NCI-H1092 (cell line): ENCODE measurements at regions not wholly inside any gene's neighbourhood (a gene's known extent, or its start where the extent isn't known, plus 50 kb on each side); places are given as distances from the start of the nearest gene placed in this dataset.

Source experiments
- DNase-seq: peaks from one replicate; lab custom pipeline; 2025; lab: John Stamatoyannopoulos, UW

- DNase-seq = no peak
Measured at GRCh38 chr6:165820407-165820806, 157.4 kb upstream of the PDE10A start.

- DNase-seq = no peak
Measured at GRCh38 chr6:165819394-165819793, 156.4 kb upstream of the PDE10A start.

- no peak for DNase-seq
Measured at GRCh38 chr6:165818200-165818599, 155.2 kb upstream of the PDE10A start.

GRCh38 chr6:165817771-165818170 is 154.7 kb upstream of the PDE10A start:
- no peak for DNase-seq

DNA sequence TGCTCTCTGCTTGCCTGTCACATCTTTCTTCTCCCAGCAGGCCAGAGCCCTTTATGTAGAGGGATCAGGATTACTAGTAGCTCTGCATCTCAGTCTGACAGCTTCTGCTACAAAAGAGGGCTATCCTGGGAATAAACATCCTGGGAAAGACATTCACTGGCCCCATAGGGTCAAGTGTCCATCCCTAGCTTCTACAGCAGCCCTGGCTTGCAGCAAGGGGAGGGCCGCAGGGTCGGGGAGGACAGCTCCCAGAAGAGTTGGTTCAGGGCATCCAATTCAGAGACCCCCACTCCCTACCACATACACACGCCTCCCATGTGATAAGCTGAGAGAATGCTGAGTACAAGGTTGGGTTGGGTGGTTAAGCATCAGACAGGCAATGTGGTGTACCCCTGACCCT is 154.1 kb upstream of the PDE10A start:
- no peak for DNase-seq

DNA sequence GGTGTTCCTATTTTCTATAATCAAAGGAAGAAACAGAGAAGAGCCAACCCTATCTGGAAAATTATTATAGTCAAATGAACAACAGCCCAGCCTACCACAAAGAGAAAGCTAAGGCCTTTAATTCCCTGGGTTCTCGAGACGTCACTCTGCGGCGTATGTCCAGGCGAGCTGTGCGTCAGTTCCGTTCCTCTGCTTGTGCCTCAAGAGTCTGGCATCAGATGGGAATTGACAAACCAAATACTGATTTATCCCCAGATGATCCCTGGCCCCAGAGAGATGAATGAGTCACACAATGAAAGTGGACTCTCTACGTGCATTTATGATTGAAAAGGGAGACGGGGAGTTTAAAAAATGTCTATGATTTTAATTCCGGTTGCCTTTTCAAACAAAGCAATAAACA is 151.6 kb upstream of the PDE10A start:
- DNase-seq = no peak

DNA sequence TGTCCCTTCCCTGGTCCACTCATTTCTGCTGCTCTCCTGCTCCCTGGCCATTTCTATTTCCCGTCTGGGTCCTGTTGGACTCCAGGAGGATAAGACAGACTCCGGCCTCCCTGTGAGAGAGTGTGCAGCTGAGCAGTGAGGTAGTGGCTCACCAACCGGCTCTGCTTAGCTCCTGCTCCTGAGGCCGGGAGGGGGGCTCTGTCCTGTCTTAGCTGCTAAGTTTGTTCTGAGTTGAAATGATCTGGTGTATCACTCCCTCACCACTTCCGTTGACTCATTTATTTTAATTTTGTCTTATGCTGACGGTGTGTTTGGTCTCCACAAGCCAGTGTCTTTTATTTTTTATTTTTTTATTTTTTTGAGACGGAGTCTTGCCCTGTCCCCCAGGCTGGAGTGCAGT is 148.5 kb upstream of the PDE10A start:
- DNase-seq = no peak

DNA sequence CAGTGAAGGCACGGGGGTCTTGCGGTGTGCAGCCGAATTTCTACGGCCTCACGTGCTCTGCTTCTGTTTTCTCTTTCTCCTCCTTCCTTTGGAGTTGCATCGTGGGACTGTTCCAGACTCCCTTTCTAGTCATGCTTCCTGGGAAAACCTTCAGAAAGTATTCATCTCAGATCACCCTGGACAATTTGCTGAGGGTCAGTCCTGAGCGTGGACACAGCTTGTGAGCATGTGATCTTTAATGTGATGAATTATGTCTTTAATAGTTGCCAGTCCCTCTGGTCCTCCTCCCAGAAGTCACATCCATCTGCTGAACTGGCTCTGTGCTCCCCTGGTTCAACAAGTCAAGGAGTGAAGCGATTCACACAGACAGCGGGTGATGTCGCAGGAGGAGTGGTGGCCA is 145.0 kb upstream of the PDE10A start:
- DNase-seq = no peak

DNA sequence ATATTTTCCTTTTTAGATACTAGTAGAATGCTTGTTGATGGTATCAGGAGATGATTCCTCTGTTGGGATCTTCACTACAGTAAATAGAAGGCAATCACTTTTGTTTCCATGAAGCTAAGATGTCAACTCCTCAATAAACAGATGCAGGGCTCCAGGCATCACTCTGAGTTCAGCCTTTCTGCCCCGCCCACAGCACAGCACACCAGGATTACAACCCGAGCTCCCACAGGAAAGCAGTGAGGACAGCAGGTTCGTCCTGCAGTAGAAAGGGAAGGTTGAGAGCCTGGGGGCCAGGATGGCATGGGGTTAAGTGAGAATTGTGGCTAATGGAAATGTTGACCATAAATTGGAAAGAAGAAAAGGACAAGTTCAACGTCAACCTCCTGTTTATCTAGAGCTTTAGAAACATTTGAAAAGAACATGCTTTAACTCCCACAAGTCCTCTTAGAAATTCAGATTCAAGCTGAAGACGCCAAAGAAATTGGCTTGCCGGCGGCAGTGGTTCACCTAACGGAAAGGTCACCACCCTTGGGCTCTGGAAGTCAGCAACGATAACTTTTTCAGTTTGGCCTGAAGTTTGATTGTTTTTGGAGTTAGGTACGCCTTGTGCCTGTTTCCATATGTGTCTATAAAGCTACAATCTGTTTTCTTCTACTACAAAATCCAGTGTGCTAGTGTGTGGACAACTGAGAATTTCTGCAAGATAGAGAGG is 144.4 kb upstream of the PDE10A start:
- no peak for DNase-seq

DNA sequence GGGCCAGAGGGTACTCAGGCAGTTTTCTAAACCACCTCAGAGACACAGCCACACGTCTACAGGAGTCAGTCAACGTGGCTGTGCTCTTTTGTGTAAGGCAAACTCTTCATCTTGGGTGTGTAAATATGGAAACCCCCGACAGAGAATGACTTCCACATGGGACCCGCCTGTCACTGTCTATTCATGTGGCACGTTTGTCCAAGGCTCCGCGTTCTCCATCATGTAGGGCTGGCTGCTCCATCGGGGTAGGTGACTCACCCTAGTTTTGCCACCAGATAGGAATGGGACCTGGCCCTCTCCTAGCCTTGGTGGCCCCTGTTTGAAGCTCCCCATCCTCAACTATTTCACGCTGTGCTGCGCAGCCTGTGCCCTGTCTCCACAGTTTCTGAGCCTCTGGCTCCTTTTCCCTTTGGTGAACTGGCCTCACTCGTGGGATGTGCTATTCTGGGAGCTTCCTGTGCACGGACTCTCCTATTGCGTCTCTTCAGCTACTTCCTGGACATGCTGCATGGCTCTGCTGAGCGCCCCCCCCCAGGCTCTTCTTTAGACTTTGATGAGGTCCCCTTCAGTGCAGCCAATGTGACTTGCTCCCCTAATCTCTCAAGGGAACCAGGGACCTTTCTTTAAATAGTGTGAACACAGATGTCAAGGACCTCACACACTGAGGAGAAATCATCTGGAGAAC is 143.2 kb upstream of the PDE10A start:
- no peak for DNase-seq

GRCh38 chr6:165805636-165806035 is 142.6 kb upstream of the PDE10A start:
- DNase-seq = no peak

DNA sequence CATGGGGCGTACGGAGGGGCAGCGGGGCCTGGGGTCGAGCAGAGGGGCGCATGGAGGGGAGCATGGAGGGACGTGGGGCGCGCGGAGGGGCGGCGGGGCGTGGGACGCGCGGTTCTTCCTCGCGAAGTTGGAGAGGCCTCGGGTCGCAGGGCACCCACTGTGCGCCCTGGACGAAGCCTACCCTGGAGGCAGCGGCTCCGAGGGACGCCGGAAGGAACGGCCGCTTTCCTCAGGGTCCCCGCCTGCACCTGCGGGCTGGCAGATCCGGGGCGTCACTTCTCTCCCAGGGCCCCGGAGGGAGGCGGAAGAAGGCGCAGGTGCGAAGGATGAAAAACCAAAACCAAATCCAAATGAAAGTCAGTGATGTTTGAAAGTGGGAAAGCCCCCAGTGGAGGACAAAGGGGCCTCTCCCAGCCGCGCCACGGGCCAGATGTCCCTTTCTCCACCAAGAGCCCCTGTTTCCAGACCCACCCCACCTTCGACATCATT is 142.1 kb upstream of the PDE10A start:
- DNase-seq = no peak

DNA sequence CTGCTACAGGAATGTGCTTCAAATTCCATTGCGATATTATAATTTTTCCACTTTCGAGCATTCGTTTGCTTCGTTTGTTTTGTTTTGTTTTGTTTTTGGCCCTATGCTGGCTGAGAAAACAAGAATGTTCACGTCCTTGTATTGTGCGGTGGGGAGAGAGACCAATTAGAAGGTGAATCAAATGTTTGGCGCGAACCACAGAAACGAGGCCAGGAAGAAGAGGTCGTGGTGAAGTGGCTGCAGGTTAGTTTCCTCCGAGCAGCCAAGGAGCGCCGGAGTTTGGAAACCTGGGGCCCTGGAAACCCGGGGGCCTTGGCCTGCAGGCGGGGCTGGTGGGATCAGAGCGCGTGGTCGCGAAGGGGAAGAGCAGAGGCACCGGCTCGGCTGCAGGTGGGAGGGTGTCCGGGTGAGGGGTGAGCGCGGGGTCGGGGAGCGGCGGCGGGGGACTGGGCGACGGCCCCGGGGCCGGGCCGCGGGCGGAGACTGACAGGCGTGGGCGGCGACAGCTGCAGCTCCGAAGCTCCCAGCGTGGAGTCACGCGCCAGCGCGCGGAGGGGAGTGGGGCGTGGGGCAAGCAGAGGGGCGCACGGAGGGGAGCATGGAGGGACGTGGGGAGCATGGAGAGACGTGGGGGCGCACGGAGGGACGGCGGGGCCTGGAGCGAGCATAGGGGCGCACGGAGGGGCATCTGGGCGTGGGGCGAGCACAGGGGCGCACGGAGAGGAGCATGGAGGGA is 141.5 kb upstream of the PDE10A start:
- DNase-seq = no peak

DNA sequence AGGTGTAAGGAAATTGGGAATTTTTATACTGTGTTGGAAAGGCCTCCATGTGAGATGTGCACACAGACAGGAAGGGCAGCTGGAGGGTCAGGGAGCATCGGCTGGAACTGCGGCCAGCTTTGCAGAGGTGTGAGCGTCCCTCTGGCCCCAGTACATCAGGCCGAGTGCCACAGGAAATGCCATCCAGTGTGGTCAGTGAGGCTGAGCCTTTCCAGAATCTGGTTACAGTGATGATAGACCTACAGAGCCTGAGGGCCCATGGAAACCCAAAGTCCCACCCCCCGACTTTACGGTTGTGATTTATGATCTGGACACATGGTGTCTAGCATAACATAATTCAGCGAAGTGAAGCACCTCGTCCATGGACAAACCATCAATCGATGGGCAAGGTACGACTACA is 137.3 kb upstream of the PDE10A start:
- no peak for DNase-seq

DNA sequence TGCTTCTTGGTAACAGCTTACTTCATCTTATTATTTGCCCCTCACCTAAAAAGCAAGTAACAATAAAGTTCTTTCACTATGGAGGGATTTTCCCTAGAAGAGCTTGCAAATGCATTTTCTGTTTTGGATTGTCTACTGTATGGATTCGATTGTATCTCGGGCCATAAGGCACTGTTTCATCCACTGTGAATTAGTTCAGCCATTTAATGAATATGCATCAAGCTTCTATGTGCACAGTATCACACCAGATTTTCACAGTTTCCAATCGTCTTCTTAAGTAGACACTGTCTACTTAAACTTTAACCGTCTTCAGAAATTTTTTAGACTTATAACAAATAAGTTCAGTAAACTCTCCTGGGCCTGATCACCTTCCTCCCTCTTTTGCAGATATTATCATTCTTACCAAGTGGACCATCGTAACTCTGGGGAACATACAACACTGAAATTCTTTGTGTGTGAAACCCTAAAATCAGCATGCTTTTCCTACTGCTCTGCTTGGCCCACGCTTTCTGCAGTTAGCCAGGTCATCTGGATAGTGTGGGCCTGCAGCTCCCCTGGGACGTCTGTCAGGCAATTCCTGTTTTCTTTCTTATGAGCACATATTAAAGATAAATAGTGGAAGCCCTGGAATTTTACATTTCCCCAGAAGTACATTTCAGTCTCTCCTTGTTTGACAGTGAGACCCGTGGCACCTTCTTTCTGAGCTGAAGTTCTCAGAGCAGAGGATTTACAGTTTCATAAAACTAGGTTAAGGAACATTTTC is 136.5 kb upstream of the PDE10A start:
- no peak for DNase-seq

GRCh38 chr6:165798991-165799390 is 135.9 kb upstream of the PDE10A start:
- no peak for DNase-seq

DNA sequence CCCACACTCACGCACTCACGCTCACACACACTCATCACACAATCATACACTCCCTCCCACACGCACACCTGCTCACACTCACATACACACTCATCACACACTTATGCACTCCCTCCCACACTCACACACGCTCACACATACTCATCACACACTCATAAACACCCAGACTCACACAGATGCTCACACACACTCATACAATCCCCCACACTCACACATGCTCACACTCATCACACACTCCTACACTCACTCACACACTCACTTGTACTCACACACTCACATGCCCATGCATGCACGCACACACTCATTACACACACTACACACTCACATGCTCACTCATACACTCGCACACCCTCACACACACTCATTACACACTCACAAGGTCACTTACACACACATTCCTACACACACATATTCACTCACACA is 131.1 kb upstream of the PDE10A start:
- DNase-seq = no peak

DNA sequence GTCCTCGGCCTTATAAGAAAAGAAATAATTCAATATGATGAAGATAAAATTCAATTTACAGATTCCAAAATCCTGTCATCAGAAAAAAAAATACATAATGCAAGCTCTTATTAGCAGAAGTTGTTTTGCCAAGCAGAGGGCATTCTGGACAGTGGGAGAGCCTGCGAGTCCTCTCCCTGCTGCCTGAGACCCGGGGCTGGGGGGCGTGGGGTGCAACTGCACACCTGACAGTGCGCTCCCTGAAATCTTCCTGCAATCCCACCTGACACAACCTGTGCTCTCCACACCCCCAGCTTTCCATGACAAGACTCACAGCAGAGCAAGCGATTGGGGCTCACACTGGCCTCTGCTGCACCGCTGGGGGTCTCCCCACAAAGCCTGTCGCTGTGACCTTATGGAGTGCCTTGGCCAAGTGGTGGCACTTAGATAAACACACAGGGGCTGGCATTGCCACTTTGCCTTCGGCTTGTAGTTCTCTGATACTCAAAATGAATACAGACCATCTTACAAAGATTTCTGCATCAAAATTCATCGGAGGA is 130.3 kb upstream of the PDE10A start:
- DNase-seq = no peak

GRCh38 chr6:165791876-165792437 is 128.9 kb upstream of the PDE10A start:
- DNase-seq = no peak

DNA sequence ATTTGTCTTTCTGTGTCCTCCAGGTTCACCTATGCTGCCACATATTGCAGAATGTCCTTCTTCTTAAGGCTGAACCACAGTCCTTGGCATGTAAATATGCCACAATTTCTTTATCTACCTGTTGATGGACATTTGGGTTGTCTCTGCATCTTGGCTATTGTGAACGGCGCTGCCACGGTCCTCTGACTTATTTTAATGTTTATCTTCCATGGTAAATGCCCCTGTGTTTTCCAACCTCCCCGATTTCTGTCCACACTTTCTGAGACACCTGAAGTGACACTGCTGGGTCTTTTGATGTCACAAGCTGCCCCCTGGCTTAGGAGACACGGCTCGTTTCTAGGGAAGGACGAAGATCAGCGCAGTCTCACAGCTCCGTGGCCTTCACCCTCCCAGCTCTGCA is 128.3 kb upstream of the PDE10A start:
- DNase-seq = no peak

GRCh38 chr6:165782812-165783211 is 119.8 kb upstream of the PDE10A start:
- DNase-seq = no peak

DNA sequence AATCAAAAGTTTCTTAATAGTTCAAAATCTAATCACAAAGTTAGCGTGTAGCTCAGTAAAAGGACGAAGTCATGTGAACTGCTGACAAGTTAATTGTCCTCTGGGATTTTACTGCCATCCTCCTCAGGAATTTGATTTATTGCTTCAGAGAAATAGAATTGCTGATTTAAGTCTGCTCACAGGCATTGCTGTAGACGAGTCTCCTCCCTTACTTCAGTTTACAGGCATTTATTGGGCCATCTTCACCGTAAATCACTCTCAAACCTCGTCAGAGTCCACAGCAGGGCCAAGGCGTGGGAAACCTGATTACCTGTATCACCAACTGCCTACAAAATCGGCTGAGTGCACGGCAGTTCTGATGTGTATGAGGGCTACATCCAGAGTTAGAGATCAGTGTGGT is 119.1 kb upstream of the PDE10A start:
- no peak for DNase-seq
